ENCODE measurements at regions not wholly inside any gene's neighbourhood (a gene's known extent, or its start where the extent isn't known, plus 50 kb on each side); places are given as distances from the start of the nearest gene placed in this dataset.

DNA sequence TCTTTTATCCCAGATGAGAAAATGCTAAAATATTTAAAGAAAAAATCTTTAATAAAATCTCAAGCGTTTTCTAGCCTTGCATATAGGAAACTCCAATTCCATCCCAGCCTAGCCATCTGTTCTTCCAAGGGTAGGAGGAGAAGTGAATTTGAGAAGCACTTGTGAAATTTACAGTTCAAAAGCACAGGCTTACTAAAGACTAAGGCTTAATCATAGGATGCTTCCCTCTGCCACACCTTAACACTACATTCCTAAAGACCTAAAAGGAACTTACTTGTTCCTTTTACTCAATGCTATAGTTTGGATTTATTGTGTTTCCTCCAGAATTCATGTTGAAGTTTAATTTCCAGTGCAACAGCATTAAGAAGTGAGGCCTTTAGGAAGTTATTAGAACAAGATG is 764.8 kb upstream of the CADM2 start:
- no peaks in the 10 kb centered on the region for H3K79me2 ChIP-seq (ENCODE audit: insufficient read depth, low read length)
- H3K9me3 ChIP-seq (ENCODE audit: insufficient read depth, low read depth, low read length), result peaks cover 3% of the 10 kb centered on the region
- no peaks in the 10 kb centered on the region for H3K27me3 ChIP-seq (ENCODE audit: insufficient read depth, low read length)
- Mint-ChIP-seq H3K36me3 (ENCODE audit: low read depth, unreplicated experiment) (peaks cover 2% of the 10 kb centered on the region), H3K4me3 (ENCODE audit: unreplicated experiment) (no peak overlapping the region), H3K27me3 (ENCODE audit: low read depth, unreplicated experiment) (no peaks in the 10 kb centered on the region), H3K9me3 (ENCODE audit: unreplicated experiment) (peaks cover 18% of the 10 kb centered on the region), H3K4me1 (ENCODE audit: low read depth, unreplicated experiment) (no peaks in the 10 kb centered on the region), H3K27ac (ENCODE audit: unreplicated experiment) (no peak overlapping the region)
- H3K36me3 ChIP-seq (ENCODE audit: insufficient read depth, low read length), result no peaks in the 10 kb centered on the region
- H4K20me1 ChIP-seq (ENCODE audit: insufficient read depth, low read length), result no peaks in the 10 kb centered on the region
- FAIRE-seq (no peak), DNase-seq (ENCODE audit: low read depth) (no peak)
- no peak overlapping the region for H3K9ac ChIP-seq (ENCODE audit: low read length)
- TF ChIP-seq, protein P1, sequence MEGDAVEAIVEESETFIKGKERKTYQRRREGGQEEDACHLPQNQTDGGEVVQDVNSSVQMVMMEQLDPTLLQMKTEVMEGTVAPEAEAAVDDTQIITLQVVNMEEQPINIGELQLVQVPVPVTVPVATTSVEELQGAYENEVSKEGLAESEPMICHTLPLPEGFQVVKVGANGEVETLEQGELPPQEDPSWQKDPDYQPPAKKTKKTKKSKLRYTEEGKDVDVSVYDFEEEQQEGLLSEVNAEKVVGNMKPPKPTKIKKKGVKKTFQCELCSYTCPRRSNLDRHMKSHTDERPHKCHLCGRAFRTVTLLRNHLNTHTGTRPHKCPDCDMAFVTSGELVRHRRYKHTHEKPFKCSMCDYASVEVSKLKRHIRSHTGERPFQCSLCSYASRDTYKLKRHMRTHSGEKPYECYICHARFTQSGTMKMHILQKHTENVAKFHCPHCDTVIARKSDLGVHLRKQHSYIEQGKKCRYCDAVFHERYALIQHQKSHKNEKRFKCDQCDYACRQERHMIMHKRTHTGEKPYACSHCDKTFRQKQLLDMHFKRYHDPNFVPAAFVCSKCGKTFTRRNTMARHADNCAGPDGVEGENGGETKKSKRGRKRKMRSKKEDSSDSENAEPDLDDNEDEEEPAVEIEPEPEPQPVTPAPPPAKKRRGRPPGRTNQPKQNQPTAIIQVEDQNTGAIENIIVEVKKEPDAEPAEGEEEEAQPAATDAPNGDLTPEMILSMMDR (IDR thresholded peaks at IDR 0.05; ENCODE audit: insufficient read depth, low read depth, low read length), result no peak
- no peak for TF ChIP-seq EZH2 (IDR thresholded peaks at IDR 0.05; ENCODE audit: insufficient read depth, low read length)
- H3K4me3 ChIP-seq (ENCODE audit: insufficient read depth, low read depth, low read length), result no peak overlapping the region
- no peak overlapping the region for H3K27ac ChIP-seq (ENCODE audit: low read depth, low read length)
- no peaks in the 10 kb centered on the region for H3K4me1 ChIP-seq (ENCODE audit: insufficient read depth, low read length)
- H3K4me2 ChIP-seq (ENCODE audit: low read length), result no peak overlapping the region
- H2AFZ ChIP-seq (ENCODE audit: low read depth, low read length), result no peak overlapping the region

DNA sequence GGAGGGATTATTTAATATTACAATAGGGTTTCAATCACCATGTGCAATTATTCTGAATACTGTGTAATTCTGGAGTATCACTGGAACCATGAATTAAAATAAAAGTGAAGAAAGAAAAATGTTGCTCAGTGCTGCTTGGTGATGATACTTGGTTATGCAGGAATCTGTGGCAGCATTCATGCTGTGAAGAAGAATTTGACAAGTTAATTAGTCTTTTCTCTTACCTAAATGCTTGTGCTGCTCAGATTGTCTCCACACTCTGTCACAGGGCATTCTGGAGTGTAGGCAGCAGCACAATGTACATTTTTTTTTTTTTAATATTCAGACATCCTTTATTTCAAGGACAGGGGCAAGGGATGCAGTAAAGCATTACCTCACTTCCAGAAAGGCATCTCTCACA is 749.3 kb upstream of the CADM2 start:
- no peaks in the 10 kb centered on the region for H3K9me3 Mint-ChIP-seq (ENCODE audit: unreplicated experiment)
- no peak overlapping the region for H3K27ac ChIP-seq (ENCODE audit: low read depth, low read length)
- no peaks in the 10 kb centered on the region for H4K20me1 ChIP-seq (ENCODE audit: insufficient read depth, low read length)
- H3K36me3 Mint-ChIP-seq (ENCODE audit: low read depth, unreplicated experiment), result no peaks in the 10 kb centered on the region
- no peak overlapping the region for H3K9ac ChIP-seq (ENCODE audit: low read length)
- no peak overlapping the region for H3K4me3 Mint-ChIP-seq (ENCODE audit: unreplicated experiment)
- H3K4me3 ChIP-seq (ENCODE audit: insufficient read depth, low read depth, low read length), result no peak overlapping the region
- FAIRE-seq (no peak), DNase-seq (ENCODE audit: low read depth) (no peak)
- H3K27me3 ChIP-seq (ENCODE audit: insufficient read depth, low read length), result no peaks in the 10 kb centered on the region
- no peaks in the 10 kb centered on the region for H3K4me1 ChIP-seq (ENCODE audit: insufficient read depth, low read length)
- no peaks in the 10 kb centered on the region for H3K4me1 Mint-ChIP-seq (ENCODE audit: low read depth, unreplicated experiment)
- no peak overlapping the region for H3K4me2 ChIP-seq (ENCODE audit: low read length)
- no peak overlapping the region for H2AFZ ChIP-seq (ENCODE audit: low read depth, low read length)
- no peak for TF ChIP-seq EZH2 (IDR thresholded peaks at IDR 0.05; ENCODE audit: insufficient read depth, low read length)
- TF ChIP-seq, protein P1 (IDR thresholded peaks at IDR 0.05; ENCODE audit: insufficient read depth, low read depth, low read length), result no peak
- no peaks in the 10 kb centered on the region for H3K9me3 ChIP-seq (ENCODE audit: insufficient read depth, low read depth, low read length)
- H3K27ac Mint-ChIP-seq (ENCODE audit: unreplicated experiment), result no peak overlapping the region
- H3K79me2 ChIP-seq (ENCODE audit: insufficient read depth, low read length), result no peaks in the 10 kb centered on the region
- no peaks in the 10 kb centered on the region for H3K36me3 ChIP-seq (ENCODE audit: insufficient read depth, low read length)
- H3K27me3 Mint-ChIP-seq (ENCODE audit: low read depth, unreplicated experiment), result no peaks in the 10 kb centered on the region

DNA sequence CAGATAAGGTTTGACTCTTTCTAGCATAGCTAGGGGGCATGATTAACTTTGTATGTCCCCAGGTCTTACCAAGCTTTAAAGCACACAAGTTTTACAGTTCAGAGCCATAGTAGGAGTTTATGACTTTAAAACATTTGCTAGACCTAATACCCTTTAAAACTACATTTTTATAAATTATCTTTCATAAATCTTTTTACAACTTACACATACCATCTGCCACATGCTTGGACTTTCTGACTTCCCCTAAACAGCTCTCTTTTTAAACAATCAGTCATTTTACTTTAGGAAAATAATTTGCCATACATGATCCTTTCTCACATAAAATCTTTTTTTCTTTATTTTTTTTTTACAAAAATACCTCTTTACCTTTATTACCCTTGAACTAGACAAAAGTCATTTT is 735.3 kb upstream of the CADM2 start:
- Mint-ChIP-seq H3K27ac (ENCODE audit: unreplicated experiment) (no peak overlapping the region), H3K27me3 (ENCODE audit: low read depth, unreplicated experiment) (no peaks in the 10 kb centered on the region), H3K4me1 (ENCODE audit: low read depth, unreplicated experiment) (no peaks in the 10 kb centered on the region), H3K36me3 (ENCODE audit: low read depth, unreplicated experiment) (peaks cover 2% of the 10 kb centered on the region), H3K4me3 (ENCODE audit: unreplicated experiment) (no peak overlapping the region), H3K9me3 (ENCODE audit: unreplicated experiment) (peaks cover 9% of the 10 kb centered on the region)
- Histone ChIP-seq H2AFZ (ENCODE audit: low read depth, low read length) (no peak overlapping the region), H3K79me2 (ENCODE audit: insufficient read depth, low read length) (no peaks in the 10 kb centered on the region), H3K4me1 (ENCODE audit: insufficient read depth, low read length) (no peaks in the 10 kb centered on the region), H3K27me3 (ENCODE audit: insufficient read depth, low read length) (no peaks in the 10 kb centered on the region), H4K20me1 (ENCODE audit: insufficient read depth, low read length) (no peaks in the 10 kb centered on the region), H3K36me3 (ENCODE audit: insufficient read depth, low read length) (no peaks in the 10 kb centered on the region), H3K4me3 (ENCODE audit: insufficient read depth, low read depth, low read length) (no peak overlapping the region), H3K4me2 (ENCODE audit: low read length) (no peak overlapping the region), H3K9ac (ENCODE audit: low read length) (no peak overlapping the region), H3K9me3 (ENCODE audit: insufficient read depth, low read depth, low read length) (peaks cover 4% of the 10 kb centered on the region), H3K27ac (ENCODE audit: low read depth, low read length) (no peak overlapping the region)
- no peak for TF ChIP-seq EZH2 (IDR thresholded peaks at IDR 0.05; ENCODE audit: insufficient read depth, low read length)
- TF ChIP-seq, protein P1 (IDR thresholded peaks at IDR 0.05; ENCODE audit: insufficient read depth, low read depth, low read length), result no peak
- no peak for DNase-seq (ENCODE audit: low read depth)
- no peak for FAIRE-seq
